HG02938 (cell line): ENCODE measurements at regions not wholly inside any gene's neighbourhood (a gene's known extent, or its start where the extent isn't known, plus 50 kb on each side); places are given as distances from the start of the nearest gene placed in this dataset.
"Not testable (repeated sequence)": the region's sequence is repeated elsewhere in the genome, so short reads cannot be mapped to it uniquely, and the experiment has no call there.

ENCODE experiments used
- ATAC-seq: cut with Tn5 transposase; IDR thresholded peaks from one replicate; pipeline ENCODE4 v1.9.1; 2021; ENCODE audit warnings: mild to moderate bottlenecking, moderate library complexity; ENCODE audit not compliant: unreplicated experiment

DNA sequence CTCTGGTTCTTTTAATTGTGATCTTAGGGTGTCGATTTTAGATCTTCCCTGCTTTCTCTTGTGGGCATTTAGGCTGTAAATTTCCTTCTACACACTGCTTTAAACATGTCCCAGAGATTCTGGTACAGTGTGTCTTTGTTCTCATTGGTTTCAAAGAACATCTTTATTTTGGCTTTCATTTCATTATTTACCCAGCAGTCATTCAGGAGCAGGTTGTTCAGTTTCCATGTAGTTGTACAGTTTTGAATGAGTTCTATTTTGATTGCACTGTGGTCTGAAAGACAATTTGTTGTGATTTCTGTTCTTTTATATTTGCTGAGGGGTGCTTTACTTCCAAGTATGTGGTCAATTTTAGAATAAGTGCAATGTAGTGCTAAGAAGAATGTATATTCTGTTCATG, 423.8 kb downstream of the PIK3C3 start:
- not testable (repeated sequence) for ATAC-seq

- not testable (repeated sequence) for ATAC-seq
Observed at GRCh38 chr18:42381236-42381635, 426.2 kb downstream of the PIK3C3 start.

DNA sequence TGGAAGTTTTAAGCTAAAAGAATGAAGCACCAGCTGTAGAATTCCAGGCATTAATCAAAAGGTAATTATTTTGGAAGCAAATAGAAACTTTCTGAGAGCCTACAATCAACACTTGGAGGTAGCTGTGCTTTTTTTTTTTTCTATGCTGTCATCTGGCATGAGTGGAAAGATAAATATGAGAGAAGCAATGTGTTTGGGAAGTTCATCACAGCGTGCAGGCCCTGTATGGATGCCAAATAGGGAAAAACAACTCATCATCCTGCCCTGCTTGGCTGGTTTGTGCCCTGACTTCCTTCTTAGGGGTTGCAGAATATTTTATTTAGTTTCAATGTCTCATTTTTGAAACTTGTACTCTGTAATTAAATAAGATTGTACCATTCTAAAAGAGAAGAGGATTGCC, 437.4 kb downstream of the PIK3C3 start:
- no peak for ATAC-seq

- no peak for ATAC-seq
Observed at GRCh38 chr18:42392926-42393325, 437.9 kb downstream of the PIK3C3 start.

- no peak for ATAC-seq
Observed at GRCh38 chr18:42394238-42394637, 439.2 kb downstream of the PIK3C3 start.

GRCh38 chr18:42401131-42401673, 446.2 kb downstream of the PIK3C3 start:
- ATAC-seq = no peak

GRCh38 chr18:42404151-42404550, 449.1 kb downstream of the PIK3C3 start:
- ATAC-seq = no peak

GRCh38 chr18:42409005-42409404, 454.0 kb downstream of the PIK3C3 start:
- ATAC-seq = no peak

- no peak for ATAC-seq
Observed at GRCh38 chr18:42412281-42412680, 457.2 kb downstream of the PIK3C3 start.

DNA sequence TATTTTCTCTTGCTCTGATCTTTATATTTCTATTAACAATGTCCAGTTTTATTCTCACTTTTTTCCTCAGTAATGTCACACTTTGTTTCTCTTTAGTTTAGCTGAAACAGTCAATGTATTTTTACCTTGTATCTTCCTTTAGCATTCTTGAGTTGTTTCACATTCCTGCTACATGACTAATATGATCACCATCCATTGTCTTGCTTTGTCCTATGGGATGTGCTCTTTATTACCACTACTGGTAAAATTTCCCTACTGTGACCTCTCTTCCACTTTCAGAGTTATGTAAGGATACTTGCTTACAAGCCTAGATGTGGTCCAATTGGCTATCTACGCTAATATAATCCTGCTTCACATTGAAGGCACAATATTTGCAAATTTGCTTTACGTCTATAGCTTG, 457.9 kb downstream of the PIK3C3 start:
- no peak for ATAC-seq

DNA sequence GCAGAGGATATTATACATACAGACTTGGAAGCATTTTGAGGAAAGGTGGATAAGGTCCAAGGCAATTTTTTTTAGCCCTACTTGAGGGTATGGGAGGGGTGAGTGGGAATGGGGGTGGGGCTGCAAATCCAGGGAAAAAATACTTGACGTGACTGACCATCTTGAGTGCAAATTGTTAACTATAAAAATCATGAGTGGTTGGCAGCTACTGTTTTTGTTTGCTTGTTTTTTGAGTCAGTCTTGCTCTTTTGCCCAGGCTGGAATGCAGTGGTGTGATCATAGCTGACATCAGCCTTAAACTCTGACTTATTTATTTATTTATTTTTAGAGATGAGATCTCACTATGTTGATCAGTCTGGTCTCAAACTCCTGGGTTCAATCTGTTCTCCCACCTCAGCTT, 458.8 kb downstream of the PIK3C3 start:
- ATAC-seq = no peak

GRCh38 chr18:42414756-42415454, 459.9 kb downstream of the PIK3C3 start:
- no peak for ATAC-seq

DNA sequence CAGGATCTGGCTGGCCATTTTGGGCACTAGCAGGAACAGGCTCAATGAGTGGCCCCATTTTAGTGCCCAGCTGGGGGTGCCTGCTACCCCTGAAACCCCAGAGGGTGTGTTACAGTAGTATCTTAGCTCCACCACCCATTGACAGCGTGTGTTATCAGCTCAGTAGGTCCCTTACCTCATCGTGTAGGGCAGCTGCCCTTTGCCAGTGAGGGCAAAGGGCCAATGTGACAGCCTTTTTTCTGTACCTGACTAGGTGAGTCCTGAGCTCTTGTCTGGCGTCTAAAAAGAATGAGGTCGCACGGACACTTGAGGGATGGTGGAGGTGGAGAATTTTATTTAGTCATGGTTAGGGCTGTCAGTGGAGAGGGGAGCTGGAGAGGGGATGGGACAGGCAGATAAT, 462.2 kb downstream of the PIK3C3 start:
- no peak for ATAC-seq

DNA sequence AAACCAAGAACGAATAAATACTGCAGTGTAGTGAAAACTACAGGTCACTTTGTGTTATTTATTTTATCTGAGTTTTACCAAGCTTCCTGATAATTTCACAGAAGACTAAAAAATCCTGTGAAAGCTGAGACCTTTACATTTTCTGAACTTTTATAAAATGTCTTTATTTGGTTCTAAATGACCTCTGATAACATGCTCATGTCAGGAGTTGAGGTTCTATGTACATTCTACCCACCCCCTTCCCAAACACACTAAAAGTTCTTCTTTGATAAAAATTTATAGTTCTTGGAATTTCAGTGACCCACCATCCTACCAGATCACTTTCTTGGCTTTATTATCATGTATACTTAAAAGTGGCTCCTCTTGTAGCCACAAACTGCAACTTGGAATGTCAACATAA, 463.1 kb downstream of the PIK3C3 start:
- ATAC-seq = no peak

DNA sequence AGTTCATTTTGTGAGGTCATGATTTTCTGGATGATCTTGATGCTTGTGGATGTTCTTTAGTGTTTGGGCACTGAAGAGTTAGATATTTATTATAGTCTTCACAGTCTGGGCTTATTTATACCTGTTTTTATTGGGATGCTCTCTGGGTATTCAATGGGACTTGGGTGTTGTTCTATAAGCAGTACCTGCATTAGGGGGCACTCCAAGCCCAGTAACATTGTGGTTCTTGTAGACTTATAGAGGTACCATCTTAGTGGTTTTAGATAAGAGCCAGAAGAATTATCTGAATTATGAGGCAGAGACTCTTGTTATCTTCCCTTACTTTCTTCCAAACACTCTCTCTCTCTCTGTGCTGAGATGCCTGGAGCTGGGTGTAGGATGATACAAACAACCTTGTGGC, 470.0 kb downstream of the PIK3C3 start:
- ATAC-seq = no peak

- ATAC-seq = no peak
Observed at GRCh38 chr18:42426496-42427015, 471.5 kb downstream of the PIK3C3 start.

GRCh38 chr18:42429196-42429595, 474.2 kb downstream of the PIK3C3 start:
- no peak for ATAC-seq

- no peak for ATAC-seq
Observed at GRCh38 chr18:42436222-42436765, 481.3 kb downstream of the PIK3C3 start.

DNA sequence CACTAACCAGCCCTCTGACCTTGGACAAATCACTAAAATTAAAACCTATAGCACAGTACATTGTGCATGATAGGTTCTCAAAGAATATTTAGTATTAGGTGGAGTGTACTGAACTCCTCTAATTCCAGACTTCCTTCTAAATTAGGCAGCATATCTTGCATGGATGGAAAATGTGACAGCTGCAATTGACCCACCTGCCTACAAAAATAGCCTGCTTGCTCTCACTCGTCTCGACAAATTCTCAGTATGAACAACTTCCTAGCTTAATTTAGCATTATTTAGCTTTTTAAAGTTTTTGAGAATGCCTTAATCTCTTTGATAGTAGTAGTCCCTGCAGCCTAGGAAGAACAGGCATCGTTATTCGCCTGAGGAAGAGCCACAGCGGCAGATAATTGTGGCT, 482.0 kb downstream of the PIK3C3 start:
- no peak for ATAC-seq

DNA sequence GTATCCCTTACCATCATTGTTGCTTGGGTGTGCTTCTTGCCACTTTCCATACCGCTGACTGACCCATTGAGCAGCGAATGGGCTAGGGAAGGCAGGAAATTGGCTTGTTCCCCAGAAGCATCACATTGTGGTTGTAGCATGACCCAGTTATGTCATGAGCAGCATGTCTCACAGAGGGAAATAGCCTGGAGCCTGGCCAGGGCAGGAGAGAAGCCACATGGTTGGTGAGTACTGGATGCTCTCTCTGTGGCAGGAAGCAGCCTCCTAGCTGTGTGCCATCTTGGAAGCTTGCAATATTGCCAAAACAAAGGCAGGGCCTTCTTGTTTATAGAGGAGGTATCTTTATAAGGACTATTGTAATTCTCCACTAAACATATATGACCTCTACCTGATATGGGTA, 482.6 kb downstream of the PIK3C3 start:
- no peak for ATAC-seq

DNA sequence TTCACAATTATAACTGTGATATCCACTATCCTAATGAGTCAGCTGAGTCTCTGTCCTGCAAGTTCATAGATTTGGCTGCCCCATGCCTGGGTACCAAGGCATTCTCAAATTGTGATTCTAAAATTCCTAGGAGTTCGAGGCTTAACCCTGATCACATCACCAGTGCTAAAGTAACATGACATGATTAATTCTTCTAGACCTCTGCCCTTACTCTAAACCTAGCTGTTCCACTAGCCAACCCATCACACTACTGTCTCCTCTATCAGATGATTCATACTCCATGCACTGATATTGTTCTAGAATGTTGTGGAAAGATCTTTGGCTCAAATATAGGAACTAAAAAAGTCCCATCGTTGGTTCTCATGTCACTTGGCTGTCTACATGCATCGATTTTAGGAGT, 487.6 kb downstream of the PIK3C3 start:
- no peak for ATAC-seq

DNA sequence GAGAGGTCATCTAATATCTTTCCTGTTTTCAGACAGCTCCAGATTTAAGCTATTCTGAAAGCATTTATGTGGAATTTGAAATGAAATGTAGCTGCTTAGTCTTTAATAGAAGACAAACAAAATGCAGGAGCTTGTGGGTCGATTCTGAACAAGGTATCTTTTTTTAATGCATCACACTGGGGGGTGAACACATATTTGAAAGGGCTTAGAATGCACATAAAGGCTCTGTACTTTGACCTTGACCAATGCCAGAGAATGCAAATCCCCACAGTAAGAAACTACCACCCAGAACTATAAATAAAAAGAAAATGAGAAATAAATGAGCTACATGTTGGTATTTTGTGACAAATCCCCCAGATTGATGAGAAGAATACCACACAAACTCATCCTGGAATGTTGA, 489.3 kb downstream of the PIK3C3 start:
- no peak for ATAC-seq
